ENCODE measurements at regions not wholly inside any gene's neighbourhood (a gene's known extent, or its start where the extent isn't known, plus 50 kb on each side); places are given as distances from the start of the nearest gene placed in this dataset.

- H3K4me3 ChIP-seq (ENCODE audit: low read length) = no peak overlapping the region
- intact Hi-C loops (cut with micrococcal nuclease) = no loop called here
- H3K9me3 Mint-ChIP-seq = no peaks in the 10 kb centered on the region
- H3K27me3 Mint-ChIP-seq (ENCODE audit: low read depth in 2 of 2) = peaks cover 0 to 3% of the 10 kb centered on the region in 2 donors
- DNase-seq (no peak), ATAC-seq (no peak)
- no peaks in the 10 kb centered on the region for H3K4me1 ChIP-seq (ENCODE audit: control insufficient read depth, insufficient read depth, low read length)
- no peaks in the 10 kb centered on the region for H3K4me1 Mint-ChIP-seq
- no peak overlapping the region for H3K27ac Mint-ChIP-seq
- H3K4me3 Mint-ChIP-seq = no peak overlapping the region
- no peak overlapping the region for H3K27ac ChIP-seq (ENCODE audit: low read length)
- no peaks in the 10 kb centered on the region for H3K27me3 ChIP-seq (ENCODE audit: control insufficient read depth, insufficient read depth, low read length)
- H3K9me3 ChIP-seq (ENCODE audit: control insufficient read depth, insufficient read depth, low read length) = no peaks in the 10 kb centered on the region
- no peaks in the 10 kb centered on the region for H3K36me3 ChIP-seq (ENCODE audit: control insufficient read depth, insufficient read depth, low read length)
- TF ChIP-seq CTCF (IDR thresholded peaks at IDR 0.05) = no peak
- 88% methylated on average over 6 of the region's 7 CpGs for WGBS (ENCODE audit: insufficient coverage)
- H3K36me3 Mint-ChIP-seq = no peaks in the 10 kb centered on the region
Observed at GRCh38 chr2:239670463-239671120, 269.8 kb upstream of the HDAC4 start.

- Histone ChIP-seq H3K9me3 (ENCODE audit: control insufficient read depth, insufficient read depth, low read length) (no peaks in the 10 kb centered on the region), H3K4me3 (ENCODE audit: low read length) (no peak overlapping the region), H3K27me3 (ENCODE audit: control insufficient read depth, insufficient read depth, low read length) (no peaks in the 10 kb centered on the region), H3K36me3 (ENCODE audit: control insufficient read depth, insufficient read depth, low read length) (no peaks in the 10 kb centered on the region), H3K27ac (ENCODE audit: low read length) (no peak overlapping the region), H3K4me1 (ENCODE audit: control insufficient read depth, insufficient read depth, low read length) (no peaks in the 10 kb centered on the region)
- H3K4me1 Mint-ChIP-seq = no peaks in the 10 kb centered on the region
- no peak overlapping the region for H3K4me3 Mint-ChIP-seq
- H3K27me3 Mint-ChIP-seq (ENCODE audit: low read depth in 2 of 2) = peaks cover 0 to 3% of the 10 kb centered on the region in 2 donors
- no peak for ATAC-seq
- intact Hi-C loops (cut with micrococcal nuclease) = no loop called here
- no peak for TF ChIP-seq CTCF (IDR thresholded peaks at IDR 0.05)
- 93% methylated on average over 17 of the region's 17 CpGs for WGBS (ENCODE audit: insufficient coverage)
- no peaks in the 10 kb centered on the region for H3K9me3 Mint-ChIP-seq
- no peak for DNase-seq
- H3K27ac Mint-ChIP-seq = no peak overlapping the region
- H3K36me3 Mint-ChIP-seq = no peaks in the 10 kb centered on the region
Observed at GRCh38 chr2:239669899-239670460, 269.2 kb upstream of the HDAC4 start.

GRCh38 chr2:239669181-239669898 lies 268.5 kb upstream of the HDAC4 start:
- no peak overlapping the region for H3K4me3 ChIP-seq (ENCODE audit: low read length)
- H3K4me1 Mint-ChIP-seq = no peaks in the 10 kb centered on the region
- H3K4me3 Mint-ChIP-seq = no peak overlapping the region
- DNase-seq = no peak
- no peaks in the 10 kb centered on the region for H3K4me1 ChIP-seq (ENCODE audit: control insufficient read depth, insufficient read depth, low read length)
- intact Hi-C loops (cut with micrococcal nuclease) = no loop called here
- H3K27ac ChIP-seq (ENCODE audit: low read length) = no peak overlapping the region
- H3K27ac Mint-ChIP-seq = no peak overlapping the region
- 90% methylated on average over 9 of the region's 9 CpGs for WGBS (ENCODE audit: insufficient coverage)
- H3K36me3 Mint-ChIP-seq = no peaks in the 10 kb centered on the region
- no peaks in the 10 kb centered on the region for H3K36me3 ChIP-seq (ENCODE audit: control insufficient read depth, insufficient read depth, low read length)
- no peaks in the 10 kb centered on the region for H3K27me3 ChIP-seq (ENCODE audit: control insufficient read depth, insufficient read depth, low read length)
- H3K9me3 ChIP-seq (ENCODE audit: control insufficient read depth, insufficient read depth, low read length) = no peaks in the 10 kb centered on the region
- TF ChIP-seq CTCF (IDR thresholded peaks at IDR 0.05) = no peak
- H3K9me3 Mint-ChIP-seq = no peaks in the 10 kb centered on the region
- peaks cover 0 to 3% of the 10 kb centered on the region in 2 donors for H3K27me3 Mint-ChIP-seq (ENCODE audit: low read depth in 2 of 2)
- ATAC-seq = no peak
